ENCODE measurements at regions not wholly inside any gene's neighbourhood (a gene's known extent, or its start where the extent isn't known, plus 50 kb on each side); places are given as distances from the start of the nearest gene placed in this dataset.

GRCh38 chr1:57976216-57976615 lies 552.4 kb upstream of the DAB1 start:
- no peak overlapping the region for H3K27ac ChIP-seq (ENCODE audit: low read depth, low read length)
- no peak overlapping the region for H2AFZ ChIP-seq (ENCODE audit: low read depth, low read length)
- H3K9me3 ChIP-seq (ENCODE audit: insufficient read depth, low read depth, low read length), result no peaks in the 10 kb centered on the region
- no peak for FAIRE-seq
- H3K9ac ChIP-seq (ENCODE audit: low read length), result no peak overlapping the region
- no peak for DNase-seq (ENCODE audit: low read depth)
- H3K27me3 ChIP-seq (ENCODE audit: insufficient read depth, low read length), result no peaks in the 10 kb centered on the region
- no peaks in the 10 kb centered on the region for H3K36me3 Mint-ChIP-seq (ENCODE audit: low read depth, unreplicated experiment)
- no peaks in the 10 kb centered on the region for H3K4me1 Mint-ChIP-seq (ENCODE audit: low read depth, unreplicated experiment)
- H3K4me2 ChIP-seq (ENCODE audit: low read length), result no peak overlapping the region
- no peak overlapping the region for H3K27ac Mint-ChIP-seq (ENCODE audit: unreplicated experiment)
- H3K79me2 ChIP-seq (ENCODE audit: insufficient read depth, low read length), result no peaks in the 10 kb centered on the region
- no peaks in the 10 kb centered on the region for H4K20me1 ChIP-seq (ENCODE audit: insufficient read depth, low read length)
- H3K4me3 ChIP-seq (ENCODE audit: insufficient read depth, low read depth, low read length), result no peak overlapping the region
- no peaks in the 10 kb centered on the region for H3K36me3 ChIP-seq (ENCODE audit: insufficient read depth, low read length)
- H3K9me3 Mint-ChIP-seq (ENCODE audit: unreplicated experiment), result peaks cover 12% of the 10 kb centered on the region
- no peaks in the 10 kb centered on the region for H3K4me1 ChIP-seq (ENCODE audit: insufficient read depth, low read length)
- no peaks in the 10 kb centered on the region for H3K27me3 Mint-ChIP-seq (ENCODE audit: low read depth, unreplicated experiment)
- no peak overlapping the region for H3K4me3 Mint-ChIP-seq (ENCODE audit: unreplicated experiment)
- TF ChIP-seq EZH2 (IDR thresholded peaks at IDR 0.05; ENCODE audit: insufficient read depth, low read length), result no peak
- no peak for TF ChIP-seq CTCF (IDR thresholded peaks at IDR 0.05; ENCODE audit: insufficient read depth, low read depth, low read length)

- Histone ChIP-seq H3K9me3 (ENCODE audit: insufficient read depth, low read depth, low read length) (no peaks in the 10 kb centered on the region), H3K4me3 (ENCODE audit: insufficient read depth, low read depth, low read length) (no peak overlapping the region), H3K4me1 (ENCODE audit: insufficient read depth, low read length) (no peaks in the 10 kb centered on the region), H3K27ac (ENCODE audit: low read depth, low read length) (no peak overlapping the region), H2AFZ (ENCODE audit: low read depth, low read length) (no peak overlapping the region), H3K79me2 (ENCODE audit: insufficient read depth, low read length) (no peaks in the 10 kb centered on the region), H3K36me3 (ENCODE audit: insufficient read depth, low read length) (no peaks in the 10 kb centered on the region), H3K27me3 (ENCODE audit: insufficient read depth, low read length) (no peaks in the 10 kb centered on the region), H3K4me2 (ENCODE audit: low read length) (no peak overlapping the region), H3K9ac (ENCODE audit: low read length) (no peak overlapping the region), H4K20me1 (ENCODE audit: insufficient read depth, low read length) (no peaks in the 10 kb centered on the region)
- FAIRE-seq (no peak), DNase-seq (ENCODE audit: low read depth) (no peak)
- TF ChIP-seq EZH2 (IDR thresholded peaks at IDR 0.05; ENCODE audit: insufficient read depth, low read length) (no peak), CTCF (IDR thresholded peaks at IDR 0.05; ENCODE audit: insufficient read depth, low read depth, low read length) (no peak)
- H3K27ac Mint-ChIP-seq (ENCODE audit: unreplicated experiment), result no peak overlapping the region
- no peaks in the 10 kb centered on the region for H3K27me3 Mint-ChIP-seq (ENCODE audit: low read depth, unreplicated experiment)
- no peaks in the 10 kb centered on the region for H3K4me1 Mint-ChIP-seq (ENCODE audit: low read depth, unreplicated experiment)
- peaks cover 4% of the 10 kb centered on the region for H3K9me3 Mint-ChIP-seq (ENCODE audit: unreplicated experiment)
- no peaks in the 10 kb centered on the region for H3K36me3 Mint-ChIP-seq (ENCODE audit: low read depth, unreplicated experiment)
- no peak overlapping the region for H3K4me3 Mint-ChIP-seq (ENCODE audit: unreplicated experiment)
Observed at GRCh38 chr1:57968321-57968720, 544.5 kb upstream of the DAB1 start.

GRCh38 chr1:57966751-57967406 lies 543.0 kb upstream of the DAB1 start:
- no peak overlapping the region for H3K9ac ChIP-seq (ENCODE audit: low read length)
- no peak overlapping the region for H3K27ac Mint-ChIP-seq (ENCODE audit: unreplicated experiment)
- no peak for TF ChIP-seq CTCF (IDR thresholded peaks at IDR 0.05; ENCODE audit: insufficient read depth, low read depth, low read length)
- no peak for TF ChIP-seq EZH2 (IDR thresholded peaks at IDR 0.05; ENCODE audit: insufficient read depth, low read length)
- no peak overlapping the region for H3K4me3 Mint-ChIP-seq (ENCODE audit: unreplicated experiment)
- no peaks in the 10 kb centered on the region for H3K36me3 ChIP-seq (ENCODE audit: insufficient read depth, low read length)
- no peaks in the 10 kb centered on the region for H3K27me3 Mint-ChIP-seq (ENCODE audit: low read depth, unreplicated experiment)
- no peaks in the 10 kb centered on the region for H3K79me2 ChIP-seq (ENCODE audit: insufficient read depth, low read length)
- H3K36me3 Mint-ChIP-seq (ENCODE audit: low read depth, unreplicated experiment), result no peaks in the 10 kb centered on the region
- H3K4me1 ChIP-seq (ENCODE audit: insufficient read depth, low read length), result no peaks in the 10 kb centered on the region
- DNase-seq (ENCODE audit: low read depth) (peak; percentile 15), FAIRE-seq (no peak)
- H3K4me2 ChIP-seq (ENCODE audit: low read length), result no peak overlapping the region
- H3K9me3 Mint-ChIP-seq (ENCODE audit: unreplicated experiment), result no peaks in the 10 kb centered on the region
- H3K9me3 ChIP-seq (ENCODE audit: insufficient read depth, low read depth, low read length), result no peaks in the 10 kb centered on the region
- no peak overlapping the region for H3K27ac ChIP-seq (ENCODE audit: low read depth, low read length)
- H3K27me3 ChIP-seq (ENCODE audit: insufficient read depth, low read length), result no peaks in the 10 kb centered on the region
- H3K4me1 Mint-ChIP-seq (ENCODE audit: low read depth, unreplicated experiment), result no peaks in the 10 kb centered on the region
- no peak overlapping the region for H3K4me3 ChIP-seq (ENCODE audit: insufficient read depth, low read depth, low read length)
- H4K20me1 ChIP-seq (ENCODE audit: insufficient read depth, low read length), result no peaks in the 10 kb centered on the region
- no peak overlapping the region for H2AFZ ChIP-seq (ENCODE audit: low read depth, low read length)

Data from astrocyte (in vitro differentiated cells and primary cell).